ENCODE measurements at regions not wholly inside any gene's neighbourhood (a gene's known extent, or its start where the extent isn't known, plus 50 kb on each side); places are given as distances from the start of the nearest gene placed in this dataset.

GRCh38 chr4:19743115-19743638, 508.5 kb upstream of the SLIT2 start:
- TF ChIP-seq CTCF (IDR thresholded peaks at IDR 0.05): no peak
- TF ChIP-seq POLR2A (IDR thresholded peaks at IDR 0.05): no peak

All from testis (tissue), 2 donors.